HEK293T (cell line): ENCODE measurements at regions not wholly inside any gene's neighbourhood (a gene's known extent, or its start where the extent isn't known, plus 50 kb on each side); places are given as distances from the start of the nearest gene placed in this dataset.

Experiments used
- CTCF ChIA-PET: fragments of 350-600 bp; formaldehyde crosslinking; extraction: SDS; loops from one replicate; lab custom pipeline; 2021; ENCODE audit warnings: antibody characterized with exemption, inconsistent platforms; lab: Yijun Ruan, JAX
- POLR2A ChIA-PET: fragments of 350-600 bp; formaldehyde crosslinking; extraction: SDS; loops from one replicate; lab custom pipeline; 2020; ENCODE audit warnings: antibody characterized with exemption, inconsistent platforms; lab: Yijun Ruan, JAX
- DNase-seq: peaks from one replicate; pipeline ENCODE4 v3.0.0; 2012; ENCODE audit warnings: mixed read lengths; ENCODE audit errors: extremely low spot score
- ARNT ChIP-seq: fragments of 450-650 bp; IDR thresholded peaks from 2 replicates; pipeline ENCODE4 v1.6.1; 2017; ENCODE audit warnings: mild to moderate bottlenecking
- BHLHE40 ChIP-seq: fragments of 450-650 bp; IDR thresholded peaks from 2 replicates; pipeline ENCODE4 v1.6.1; 2016; ENCODE audit warnings: mild to moderate bottlenecking, moderate library complexity, borderline replicate concordance
- CTBP1 ChIP-seq: fragments of 450-650 bp; IDR thresholded peaks from 2 replicates; pipeline ENCODE4 v1.6.1; 2016; ENCODE audit warnings: borderline replicate concordance
- ELF4 ChIP-seq: fragments of 450-650 bp; IDR thresholded peaks from 2 replicates; pipeline ENCODE4 v1.6.1; 2017; ENCODE audit warnings: antibody characterized with exemption
- FOXA1 ChIP-seq: fragments of 450-650 bp; IDR thresholded peaks from 2 replicates; pipeline ENCODE4 v1.6.1; 2016; ENCODE audit warnings: mild to moderate bottlenecking
- FOXK2 ChIP-seq: fragments of 450-650 bp; IDR thresholded peaks from 2 replicates; pipeline ENCODE4 v1.6.1; 2016; ENCODE audit warnings: mild to moderate bottlenecking
- FOXM1 ChIP-seq: fragments of 450-650 bp; IDR thresholded peaks from 2 replicates; pipeline ENCODE4 v1.6.1; 2017; ENCODE audit warnings: mild to moderate bottlenecking, borderline replicate concordance
- HDGF ChIP-seq: fragments of 450-650 bp; IDR thresholded peaks from 2 replicates; pipeline ENCODE4 v1.6.1; 2017; ENCODE audit warnings: antibody characterized with exemption, borderline replicate concordance
- L3MBTL2 ChIP-seq: fragments of 450-650 bp; conservative IDR thresholded peaks from 2 replicates; pipeline ENCODE4 v1.6.1; 2016; ENCODE audit warnings: mild to moderate bottlenecking
- LEF1 ChIP-seq: fragments of 450-650 bp; IDR thresholded peaks from 2 replicates; pipeline ENCODE4 v1.6.1; 2017; ENCODE audit warnings: mild to moderate bottlenecking, borderline replicate concordance
- NFRKB ChIP-seq: fragments of 450-650 bp; IDR thresholded peaks from 2 replicates; pipeline ENCODE4 v1.6.1; 2016; ENCODE audit warnings: mild to moderate bottlenecking, moderate library complexity
- PKNOX1 ChIP-seq: fragments of 450-650 bp; IDR thresholded peaks from 2 replicates; pipeline ENCODE4 v1.6.1; 2016
- SP1 ChIP-seq: fragments of 450-650 bp; IDR thresholded peaks from 2 replicates; pipeline ENCODE4 v1.6.1; 2017
- SUZ12 ChIP-seq: fragments of 450-650 bp; IDR thresholded peaks from 2 replicates; pipeline ENCODE4 v1.6.1; 2016; ENCODE audit warnings: mild to moderate bottlenecking
- TARDBP ChIP-seq: fragments of 450-650 bp; IDR thresholded peaks from 2 replicates; pipeline ENCODE4 v1.6.1; 2016
- ZNF384 ChIP-seq: fragments of 450-650 bp; IDR thresholded peaks from 2 replicates; pipeline ENCODE4 v1.6.1; 2016

- POLR2A ChIA-PET, result interaction anchor here (1.1 kb wide), 1 partner anchor 9 kb away, joined by 4 read pairs; no protein-coding TSS in a partner anchor
These were observed 107.1 kb upstream of the BACH2 start for GRCh38 chr6:90403489-90404381.

GRCh38 chr6:90402831-90403192 lies 106.2 kb upstream of the BACH2 start:
- ChIA-PET POLR2A (no interaction called here), CTCF (interaction anchor here (1.0 to 1.5 kb wide), 4 partner anchors 9 to 116 kb away, joined by 3 to 5 read pairs (median 3); no protein-coding TSS in a partner anchor)
- TF ChIP-seq FOXM1, result no peak
- TF ChIP-seq PKNOX1, result no peak
- TF ChIP-seq FOXK2, result no peak
- no peak for TF ChIP-seq TARDBP
- no peak for TF ChIP-seq LEF1
- no peak for TF ChIP-seq HDGF
- no peak for TF ChIP-seq BHLHE40
- no peak for TF ChIP-seq ARNT
- TF ChIP-seq NFRKB, result no peak
- no peak for TF ChIP-seq L3MBTL2
- no peak for TF ChIP-seq CTBP1
- no peak for TF ChIP-seq ZNF384
- TF ChIP-seq FOXA1, result no peak
- TF ChIP-seq ELF4, result no peak
- DNase-seq, result no peak

More at GRCh38 chr6:90403489-90404381, 107.1 kb upstream of the BACH2 start:
- DNase-seq, result peak; percentile 39
- TF ChIP-seq SUZ12, result no peak
- TF ChIP-seq BHLHE40, result no peak
- TF ChIP-seq L3MBTL2, result peak; percentile 41; the same call in 1 of the 2 replicates
- CTCF ChIA-PET, result interaction anchor here (0.5 to 1.5 kb wide), 6 partner anchors 9 to 120 kb away, joined by 3 to 5 read pairs (median 3); no protein-coding TSS in a partner anchor

GRCh38 chr6:90401933-90402830 lies 105.5 kb upstream of the BACH2 start:
- ChIA-PET CTCF (interaction anchor here (1.1 to 1.5 kb wide), 4 partner anchors 8 to 39 kb away, joined by 3 to 5 read pairs (median 3); no protein-coding TSS in a partner anchor), POLR2A (no interaction called here)
- TF ChIP-seq HDGF (no peak), SP1 (no peak), ZNF384 (no peak), SUZ12 (no peak), FOXA1 (no peak), ELF4 (no peak), NFRKB (no peak), TARDBP (no peak), FOXM1 (no peak), LEF1 (no peak), ARNT (no peak)
- DNase-seq, result no peak

- no peak for DNase-seq
- POLR2A ChIA-PET, result no interaction called here
- CTCF ChIA-PET, result no interaction called here
- TF ChIP-seq HDGF (no peak), SUZ12 (no peak), NFRKB (no peak), CTBP1 (no peak), LEF1 (no peak), FOXK2 (no peak), FOXM1 (no peak), ELF4 (no peak), TARDBP (no peak), L3MBTL2 (no peak), FOXA1 (no peak), ARNT (no peak)
These were observed 103.3 kb upstream of the BACH2 start for GRCh38 chr6:90399970-90400369.

GRCh38 chr6:90397929-90398674 lies 101.5 kb upstream of the BACH2 start:
- POLR2A ChIA-PET, result no interaction called here
- TF ChIP-seq BHLHE40 (no peak), FOXK2 (no peak), CTBP1 (no peak), NFRKB (no peak), SUZ12 (no peak), LEF1 (no peak), SP1 (no peak), ZNF384 (no peak), ELF4 (no peak), TARDBP (no peak), FOXM1 (no peak), ARNT (no peak), FOXA1 (no peak), L3MBTL2 (no peak), PKNOX1 (no peak), HDGF (no peak)
- no peak for DNase-seq
- CTCF ChIA-PET, result no interaction called here
